Common myeloid progenitor, CD34-positive (primary cell): ENCODE measurements at regions not wholly inside any gene's neighbourhood (a gene's known extent, or its start where the extent isn't known, plus 50 kb on each side); places are given as distances from the start of the nearest gene placed in this dataset.
A peak's percentile ranks its signal among the peaks of the same experiment; 100 is the strongest.

ENCODE experiments used
- CTCF ChIA-PET: fragments of 350-600 bp; sonication (Branson Sonifier 250); formaldehyde crosslinking; loops from one replicate; lab custom pipeline; 2021; ENCODE audit warnings: antibody characterized with exemption; lab: Charles Lee
- POLR2A ChIA-PET: fragments of 350-600 bp; sonication (Branson Sonifier 250); formaldehyde crosslinking; loops from one replicate; lab custom pipeline; 2021; ENCODE audit warnings: antibody characterized with exemption; lab: Charles Lee
- DNase-seq, 3 donors: peaks; one replicate each; pipeline versions ENCODE4 v3.0.0 to v3.0.0-alpha.2; 2013
- H3K27ac ChIP-seq, 2 experiments: 1 replicate in 1 of 2; 2 replicates in 1 of 2; pipeline ENCODE4 v1.7.0; 2013; ENCODE audit warnings: inconsistent platforms in 2 of 2, low read length in 2 of 2, mild to moderate bottlenecking in 2 of 2, low read depth in 1 of 2, moderate library complexity in 1 of 2; ENCODE audit not compliant: severe bottlenecking in 2 of 2, insufficient read depth in 1 of 2, poor library complexity in 1 of 2
- H3K27me3 ChIP-seq, 5 experiments: replicated peaks in 2 of 5; 1 replicate in 3 of 5; 2 replicates in 2 of 5; pipeline versions ENCODE4 v1.6.1 to v1.7.0; 2013; ENCODE audit warnings: low read length in 4 of 5, mild to moderate bottlenecking in 2 of 5, moderate library complexity in 2 of 5, inconsistent platforms in 1 of 5; ENCODE audit not compliant: insufficient read depth in 5 of 5, control insufficient read depth in 4 of 5
- H3K36me3 ChIP-seq, 4 experiments: 1 replicate in 2 of 4; 2 replicates in 2 of 4; pipeline versions ENCODE4 v1.6.1 to v1.7.0; 2013; ENCODE audit warnings: low read length in 3 of 4, control low read depth in 1 of 4, mild to moderate bottlenecking in 1 of 4; ENCODE audit not compliant: control insufficient read depth in 4 of 4, insufficient read depth in 4 of 4
- H3K4me1 ChIP-seq, 4 experiments: 1 replicate in 3 of 4; 2 replicates in 1 of 4; pipeline versions ENCODE4 v1.6.1 to v1.7.1; 2013; ENCODE audit warnings: low read length in 3 of 4, mild to moderate bottlenecking in 3 of 4, control low read depth in 1 of 4, inconsistent platforms in 1 of 4, moderate library complexity in 1 of 4; ENCODE audit not compliant: control insufficient read depth in 4 of 4, insufficient read depth in 4 of 4; ENCODE audit errors: control extremely low read depth in 1 of 4
- H3K4me3 ChIP-seq, 7 experiments: 1 replicate in 4 of 7; 2 replicates in 3 of 7; pipeline versions ENCODE4 v1.5.1 to v1.7.0; 2013; ENCODE audit warnings: mild to moderate bottlenecking in 7 of 7, low read length in 6 of 7, moderate library complexity in 6 of 7, inconsistent platforms in 2 of 7, low read depth in 2 of 7, control low read depth in 1 of 7; ENCODE audit not compliant: insufficient read depth in 4 of 7, control insufficient read depth in 1 of 7; ENCODE audit errors: extremely low read depth in 1 of 7
- H3K9me3 ChIP-seq, 5 experiments: 1 replicate in 4 of 5; 2 replicates in 1 of 5; pipeline versions ENCODE4 v1.6.1 to v1.7.1; 2013; ENCODE audit warnings: low read length in 4 of 5, mild to moderate bottlenecking in 2 of 5, inconsistent platforms in 1 of 5, low read depth in 1 of 5, moderate library complexity in 1 of 5; ENCODE audit not compliant: control insufficient read depth in 4 of 5, insufficient read depth in 2 of 5; ENCODE audit errors: control extremely low read depth in 1 of 5
- WGBS: methylation state at CpG from one replicate; pipeline ENCODE4 v1.1.5; 2013; ENCODE audit not compliant: insufficient coverage; 5-methylcytosine and 5-hydroxymethylcytosine counted together

GRCh38 chr6:56359201-56359899, 112.0 kb upstream of the COL21A1 start:
- DNase-seq: peak; percentile 75 to 89 (median 85)
- Histone ChIP-seq H3K36me3 (no peaks in the 10 kb centered on the region), H3K4me1 (no peaks in the 10 kb centered on the region), H3K27me3 (no peaks in the 10 kb centered on the region), H3K9me3 (no peaks in the 10 kb centered on the region), H3K4me3 (no peak overlapping the region), H3K27ac (no peak overlapping the region)
- WGBS: 100% methylated on average over 1 of the region's 9 CpGs
- ChIA-PET POLR2A (no interaction called here), CTCF (interaction anchor here (0.6 to 9.1 kb wide), 6 partner anchors 8 to 301 kb away, joined by 3 to 54 read pairs (median 6); no protein-coding TSS in a partner anchor)

- ChIA-PET CTCF (interaction anchor here (1.2 to 9.1 kb wide), 7 partner anchors 10 to 236 kb away, joined by 3 to 54 read pairs (median 8); no protein-coding TSS in a partner anchor), POLR2A (no interaction called here)
- no peak for DNase-seq
- Histone ChIP-seq H3K27ac (no peak overlapping the region), H3K4me3 (no peak overlapping the region), H3K27me3 (no peaks in the 10 kb centered on the region), H3K4me1 (no peaks in the 10 kb centered on the region), H3K36me3 (no peaks in the 10 kb centered on the region), H3K9me3 (peaks cover 1 to 5% (median 3%) of the 10 kb centered on the region in 5 experiments)
- WGBS: 83% methylated on average over 2 of the region's 6 CpGs
Measured at GRCh38 chr6:56357616-56358373, 110.4 kb upstream of the COL21A1 start.

DNA sequence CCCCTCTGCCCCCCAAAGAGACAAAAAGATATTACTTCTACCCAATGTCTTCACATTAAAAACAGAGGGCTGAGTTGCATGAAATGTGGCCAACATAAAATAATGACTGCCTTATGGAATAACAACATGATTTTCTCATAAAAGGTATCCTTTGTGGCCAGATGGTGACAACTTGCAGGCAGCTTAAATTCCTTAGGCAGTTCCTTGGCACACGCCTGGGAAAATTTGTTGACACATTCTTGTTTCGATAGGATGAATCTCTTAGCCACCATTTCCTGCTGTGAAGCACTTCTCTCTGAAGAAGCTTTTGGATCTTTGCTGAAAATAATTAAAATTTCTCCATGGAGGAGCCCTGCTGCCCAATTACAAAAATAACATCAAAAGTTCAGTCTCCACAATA, 109.0 kb upstream of the COL21A1 start:
- 76% methylated on average over 2 of the region's 2 CpGs for WGBS
- ChIA-PET POLR2A (no interaction called here), CTCF (interaction anchor here (0.9 to 9.1 kb wide), 3 partner anchors 194 to 238 kb away, joined by 3 to 54 read pairs (median 10); no protein-coding TSS in a partner anchor)
- Histone ChIP-seq H3K4me3 (no peak overlapping the region), H3K27me3 (no peaks in the 10 kb centered on the region), H3K36me3 (no peaks in the 10 kb centered on the region), H3K9me3 (peaks cover 1 to 5% (median 3%) of the 10 kb centered on the region in 5 experiments), H3K27ac (no peak overlapping the region), H3K4me1 (no peaks in the 10 kb centered on the region)
- DNase-seq: no peak

- H3K4me1 ChIP-seq: peaks cover 0 to 3% (median 0%) of the 10 kb centered on the region in 4 experiments
- no peaks in the 10 kb centered on the region for H3K27me3 ChIP-seq
- no peak overlapping the region for H3K4me3 ChIP-seq
- H3K27ac ChIP-seq: no peak overlapping the region
- H3K9me3 ChIP-seq: peaks cover 1 to 5% (median 3%) of the 10 kb centered on the region in 5 experiments
- no peaks in the 10 kb centered on the region for H3K36me3 ChIP-seq
- DNase-seq: peak in 1 of 3 donors; percentile 7
- CTCF ChIA-PET: interaction anchor here (2.1 to 9.1 kb wide), 2 partner anchors 217 to 240 kb away, joined by 11 to 54 read pairs; no protein-coding TSS in a partner anchor
- POLR2A ChIA-PET: no interaction called here
Measured at GRCh38 chr6:56353860-56354259, 106.5 kb upstream of the COL21A1 start.

DNA sequence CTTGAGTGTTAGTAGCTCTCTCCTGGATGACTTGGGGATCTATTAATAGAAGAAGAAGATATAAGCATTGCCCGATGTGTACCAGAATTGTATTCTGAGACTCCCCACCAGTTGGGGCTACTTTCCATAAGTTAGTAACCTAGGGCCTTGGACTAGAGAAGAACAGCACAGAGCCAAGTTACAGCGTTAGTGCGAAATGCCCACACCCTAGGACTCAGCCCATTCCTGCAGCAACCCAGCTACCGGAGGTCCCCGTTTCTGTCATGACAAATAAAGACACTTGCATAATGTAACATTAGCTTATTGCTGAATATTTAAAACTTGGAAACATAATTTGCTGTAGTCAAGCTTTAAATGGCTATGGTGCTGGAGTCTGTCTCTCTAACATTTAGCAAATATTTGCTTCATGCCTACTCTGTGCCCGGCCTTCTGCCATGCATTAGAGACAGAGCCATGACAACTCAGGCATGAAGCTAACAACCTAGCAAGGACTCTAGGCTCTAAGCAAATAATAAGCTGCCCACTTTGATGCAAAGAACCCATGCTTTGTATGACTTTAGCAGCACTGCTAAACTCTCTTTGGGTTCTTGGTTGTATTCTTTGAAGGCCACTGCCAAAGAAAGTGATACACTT, 103.4 kb upstream of the COL21A1 start:
- peaks cover 0 to 3% (median 0%) of the 10 kb centered on the region in 4 experiments for H3K4me1 ChIP-seq
- peaks cover 1 to 5% (median 3%) of the 10 kb centered on the region in 5 experiments for H3K9me3 ChIP-seq
- POLR2A ChIA-PET: no interaction called here
- H3K27ac ChIP-seq: no peak overlapping the region
- H3K36me3 ChIP-seq: no peaks in the 10 kb centered on the region
- peaks cover 0 to 2% (median 0%) of the 10 kb centered on the region in 5 experiments for H3K27me3 ChIP-seq
- WGBS: 96% methylated on average over 4 of the region's 6 CpGs
- CTCF ChIA-PET: interaction anchor here (0.6 to 9.1 kb wide), 5 partner anchors 10 to 490 kb away, joined by 3 to 54 read pairs (median 3); no protein-coding TSS in a partner anchor
- no peak overlapping the region for H3K4me3 ChIP-seq
- DNase-seq: no peak

DNA sequence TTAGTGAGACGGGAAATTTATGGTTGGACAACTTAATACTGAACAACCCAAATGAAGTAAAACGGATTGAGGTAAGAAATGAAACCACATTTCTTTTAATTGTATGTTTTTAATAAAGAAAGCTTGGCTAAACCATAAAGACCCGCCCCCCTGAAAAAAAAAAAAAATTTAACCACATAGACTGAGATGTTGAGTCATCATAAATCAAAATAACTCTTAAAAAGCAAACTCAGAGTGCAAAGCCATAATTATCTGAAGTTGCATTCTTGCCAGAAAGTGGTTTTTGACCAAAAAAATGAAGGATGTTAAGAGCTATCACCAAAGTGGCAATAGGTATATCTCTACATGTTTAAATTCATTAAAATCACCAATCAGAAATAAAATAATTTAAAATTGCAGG, 101.8 kb upstream of the COL21A1 start:
- DNase-seq: peak; percentile 22 to 70 (median 69)
- Histone ChIP-seq H3K27ac (no peak overlapping the region), H3K4me3 (no peak overlapping the region), H3K36me3 (no peaks in the 10 kb centered on the region), H3K4me1 (peaks cover 0 to 3% (median 0%) of the 10 kb centered on the region in 4 experiments), H3K27me3 (peaks cover 0 to 2% (median 0%) of the 10 kb centered on the region in 5 experiments), H3K9me3 (peaks cover 1 to 5% (median 3%) of the 10 kb centered on the region in 5 experiments)
- no CpG with 5 or more reads among the region's 3 CpGs for WGBS
- ChIA-PET POLR2A (no interaction called here), CTCF (interaction anchor here (1.2 kb wide), 2 partner anchors 21 to 222 kb away, joined by 3 to 4 read pairs; no protein-coding TSS in a partner anchor)
